Ishikawa (cell line): ENCODE measurements at regions not wholly inside any gene's neighbourhood (a gene's known extent, or its start where the extent isn't known, plus 50 kb on each side); places are given as distances from the start of the nearest gene placed in this dataset.

Source experiments
- CEBPB ChIP-seq: IDR thresholded peaks from 2 replicates; pipeline ENCODE4 v1.6.1; 2012
- CREB1 ChIP-seq: IDR thresholded peaks from 2 replicates; pipeline ENCODE4 v1.6.1; 2012; ENCODE audit warnings: low read depth
- EGR1 ChIP-seq: IDR thresholded peaks from 2 replicates; pipeline ENCODE4 v1.6.1; 2012
- EP300 ChIP-seq: IDR thresholded peaks from 2 replicates; pipeline ENCODE4 v1.6.1; 2012; ENCODE audit warnings: borderline replicate concordance
- FOXM1 ChIP-seq: IDR thresholded peaks from 2 replicates; pipeline ENCODE4 v1.6.1; 2012; ENCODE audit warnings: low read depth, borderline replicate concordance
- MAX ChIP-seq: IDR thresholded peaks from 2 replicates; pipeline ENCODE4 v1.6.1; 2012
- NFIC ChIP-seq: IDR thresholded peaks from 2 replicates; pipeline ENCODE4 v1.6.1; 2012
- RAD21 ChIP-seq: IDR thresholded peaks from 2 replicates; pipeline ENCODE4 v1.6.1; 2012; ENCODE audit warnings: low read depth
- TAF1 ChIP-seq: IDR thresholded peaks from 2 replicates; pipeline ENCODE4 v1.6.1; 2012; ENCODE audit warnings: low read depth, mild to moderate bottlenecking
- TCF12 ChIP-seq: IDR thresholded peaks from 2 replicates; pipeline ENCODE4 v1.6.1; 2012; ENCODE audit warnings: low read depth
- TEAD4 ChIP-seq: IDR thresholded peaks from 2 replicates; pipeline ENCODE4 v1.6.1; 2012
- USF1 ChIP-seq: IDR thresholded peaks from 2 replicates; pipeline ENCODE4 v1.6.1; 2012
- YY1 ChIP-seq: IDR thresholded peaks from 2 replicates; pipeline ENCODE4 v1.6.1; 2012; ENCODE audit warnings: low read depth
- ZBTB7A ChIP-seq: IDR thresholded peaks from 2 replicates; pipeline ENCODE4 v1.6.1; 2012; ENCODE audit warnings: low read depth
- TF ChIP-seq, protein P1 (sequence below): IDR thresholded peaks from 2 replicates; pipeline ENCODE4 v1.6.1; 2012; ENCODE audit warnings: low read depth, mild to moderate bottlenecking

DNA sequence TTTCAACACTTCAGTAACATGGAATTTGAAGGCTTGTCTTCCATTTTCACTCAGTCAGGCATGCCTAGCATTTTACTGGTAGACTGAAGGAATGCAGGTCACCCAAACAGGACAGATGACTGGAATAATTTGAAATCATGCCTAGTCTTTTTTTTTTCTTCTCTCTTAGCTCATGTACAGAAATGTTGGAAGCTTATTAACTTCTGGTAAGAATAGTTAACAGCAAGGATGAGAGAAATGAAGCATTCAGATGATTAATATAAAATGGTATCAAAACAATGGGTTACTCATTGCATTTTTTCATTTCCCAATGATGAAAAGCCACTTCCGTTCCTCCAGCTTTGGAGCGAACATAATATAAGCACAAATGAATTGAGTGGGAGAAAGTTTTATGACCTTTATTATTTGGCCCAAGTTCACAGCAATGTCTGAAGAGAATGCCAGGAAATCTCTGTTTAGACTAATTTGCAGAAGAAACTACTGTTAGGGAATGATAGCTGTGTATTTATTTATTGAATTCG lies 431.6 kb upstream of the RASGRP1 start:
- TF ChIP-seq RAD21 (no peak), NFIC (peak; percentile 52), USF1 (no peak), EGR1 (no peak), FOXM1 (peak; percentile 56; the same call in 1 of the 2 replicates), TEAD4 (peak; percentile 90), EP300 (peak; percentile 66), YY1 (no peak), TCF12 (peak; percentile 71; the same call in 1 of the 2 replicates)
- TF ChIP-seq, protein P1, sequence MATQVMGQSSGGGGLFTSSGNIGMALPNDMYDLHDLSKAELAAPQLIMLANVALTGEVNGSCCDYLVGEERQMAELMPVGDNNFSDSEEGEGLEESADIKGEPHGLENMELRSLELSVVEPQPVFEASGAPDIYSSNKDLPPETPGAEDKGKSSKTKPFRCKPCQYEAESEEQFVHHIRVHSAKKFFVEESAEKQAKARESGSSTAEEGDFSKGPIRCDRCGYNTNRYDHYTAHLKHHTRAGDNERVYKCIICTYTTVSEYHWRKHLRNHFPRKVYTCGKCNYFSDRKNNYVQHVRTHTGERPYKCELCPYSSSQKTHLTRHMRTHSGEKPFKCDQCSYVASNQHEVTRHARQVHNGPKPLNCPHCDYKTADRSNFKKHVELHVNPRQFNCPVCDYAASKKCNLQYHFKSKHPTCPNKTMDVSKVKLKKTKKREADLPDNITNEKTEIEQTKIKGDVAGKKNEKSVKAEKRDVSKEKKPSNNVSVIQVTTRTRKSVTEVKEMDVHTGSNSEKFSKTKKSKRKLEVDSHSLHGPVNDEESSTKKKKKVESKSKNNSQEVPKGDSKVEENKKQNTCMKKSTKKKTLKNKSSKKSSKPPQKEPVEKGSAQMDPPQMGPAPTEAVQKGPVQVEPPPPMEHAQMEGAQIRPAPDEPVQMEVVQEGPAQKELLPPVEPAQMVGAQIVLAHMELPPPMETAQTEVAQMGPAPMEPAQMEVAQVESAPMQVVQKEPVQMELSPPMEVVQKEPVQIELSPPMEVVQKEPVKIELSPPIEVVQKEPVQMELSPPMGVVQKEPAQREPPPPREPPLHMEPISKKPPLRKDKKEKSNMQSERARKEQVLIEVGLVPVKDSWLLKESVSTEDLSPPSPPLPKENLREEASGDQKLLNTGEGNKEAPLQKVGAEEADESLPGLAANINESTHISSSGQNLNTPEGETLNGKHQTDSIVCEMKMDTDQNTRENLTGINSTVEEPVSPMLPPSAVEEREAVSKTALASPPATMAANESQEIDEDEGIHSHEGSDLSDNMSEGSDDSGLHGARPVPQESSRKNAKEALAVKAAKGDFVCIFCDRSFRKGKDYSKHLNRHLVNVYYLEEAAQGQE: no peak

GRCh38 chr15:38997841-38998240 lies 433.2 kb upstream of the RASGRP1 start:
- no peak for TF ChIP-seq FOXM1
- TF ChIP-seq, protein P1: no peak
- no peak for TF ChIP-seq RAD21
- TF ChIP-seq TCF12: no peak
- TF ChIP-seq TAF1: no peak
- TF ChIP-seq CREB1: no peak
- no peak for TF ChIP-seq TEAD4
- TF ChIP-seq ZBTB7A: no peak
- TF ChIP-seq USF1: no peak
- TF ChIP-seq EGR1: no peak

DNA sequence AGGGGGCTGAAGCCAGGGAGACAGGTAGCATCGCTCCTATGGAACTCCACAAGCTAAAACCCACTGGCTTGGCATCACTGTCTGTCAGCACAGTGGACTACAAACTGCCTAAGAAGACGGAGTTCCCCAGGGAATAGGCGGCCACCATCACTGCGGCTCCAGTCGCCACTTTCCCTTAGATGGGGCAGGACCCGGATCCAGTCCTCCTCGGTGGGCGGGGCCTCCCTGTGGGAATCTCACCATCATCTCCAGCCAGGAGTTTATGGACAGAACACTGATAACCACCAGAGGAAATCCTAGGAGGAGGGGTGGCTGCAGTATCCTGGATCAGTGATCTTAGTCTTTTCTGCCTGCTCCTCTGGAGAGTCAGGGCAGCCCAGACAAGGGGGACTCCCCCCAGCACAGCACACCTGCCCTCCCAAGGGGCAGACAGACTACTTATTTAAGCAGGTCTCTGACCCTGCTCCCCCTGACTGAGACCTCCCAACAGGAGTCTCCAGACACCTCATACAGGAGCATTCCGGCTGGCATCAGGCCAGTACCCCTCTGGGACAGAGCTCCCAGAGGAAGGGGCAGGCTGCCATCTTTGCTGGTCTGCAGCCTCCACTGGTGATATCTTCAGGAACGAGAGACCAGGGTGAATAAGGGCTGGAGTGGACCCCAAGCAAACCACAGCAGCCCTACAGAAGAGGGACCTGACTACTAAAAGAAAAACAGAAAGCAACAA lies 435.6 kb upstream of the RASGRP1 start:
- no peak for TF ChIP-seq CREB1
- no peak for TF ChIP-seq CEBPB
- TF ChIP-seq FOXM1: no peak
- no peak for TF ChIP-seq USF1
- TF ChIP-seq TEAD4: no peak
- TF ChIP-seq, protein P1: no peak
- no peak for TF ChIP-seq ZBTB7A
- TF ChIP-seq MAX: no peak
- no peak for TF ChIP-seq TCF12

- TF ChIP-seq EP300 (no peak), EGR1 (no peak), TAF1 (no peak), NFIC (no peak), CEBPB (no peak), YY1 (no peak), USF1 (no peak), TEAD4 (no peak), FOXM1 (no peak)
Observed at GRCh38 chr15:39009740-39010139, 445.1 kb upstream of the RASGRP1 start.
